ENCODE measurements at regions not wholly inside any gene's neighbourhood (a gene's known extent, or its start where the extent isn't known, plus 50 kb on each side); places are given as distances from the start of the nearest gene placed in this dataset.

DNA sequence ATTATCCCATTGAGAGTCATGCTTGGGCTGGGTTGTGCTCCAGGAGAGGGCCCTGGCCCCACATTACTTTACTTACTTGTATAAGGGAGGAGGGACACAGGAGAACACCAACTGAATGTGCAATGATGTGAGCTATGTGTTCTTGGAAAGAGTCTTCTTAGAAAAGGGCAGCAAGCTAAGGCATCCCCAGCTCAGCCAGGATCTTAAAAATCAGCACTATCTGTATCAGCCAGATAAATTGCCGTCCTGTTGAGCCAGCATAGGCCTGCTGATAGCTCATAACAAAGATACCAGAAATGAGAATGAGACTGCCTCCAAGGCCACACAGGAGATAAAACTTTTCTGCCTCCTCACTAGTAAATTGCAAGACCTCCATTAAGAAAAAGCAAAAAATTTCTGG lies 357.5 kb downstream of the CAAP1 start:
- no peak for DNase-seq (ENCODE audit: low spot score)
- TF ChIP-seq CTCF (IDR thresholded peaks at IDR 0.05; ENCODE audit: extremely low read depth, insufficient read depth, missing control alignments) = no peak
- in situ Hi-C loops (cut with MboI; ENCODE audit: low pct_unique_long_range_greater_than_20kb, low sequenced_read_pairs, unreplicated experiment) = no loop called here

DNA sequence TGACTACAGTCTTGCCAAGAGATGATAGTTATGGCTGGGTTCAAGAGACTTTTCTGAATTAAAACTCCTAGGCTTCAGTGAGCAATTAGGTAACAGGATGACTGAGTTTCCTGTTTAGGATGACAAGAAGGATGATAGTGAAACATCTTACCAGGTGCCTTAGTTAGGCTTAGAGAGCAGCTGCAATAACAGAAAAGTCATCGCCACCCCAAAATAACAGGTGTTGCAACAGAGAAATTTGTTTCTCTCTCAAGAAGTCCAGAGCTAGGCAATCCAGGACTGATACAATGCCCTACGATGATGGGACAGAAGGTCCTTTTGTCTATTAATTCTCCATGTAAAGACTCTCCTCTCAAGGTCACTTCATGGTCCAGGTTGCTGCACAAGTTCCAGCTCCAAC lies 361.8 kb downstream of the CAAP1 start:
- DNase-seq (ENCODE audit: low spot score) = no peak
- in situ Hi-C loops (cut with MboI; ENCODE audit: low pct_unique_long_range_greater_than_20kb, low sequenced_read_pairs, unreplicated experiment) = no loop called here
- TF ChIP-seq CTCF (IDR thresholded peaks at IDR 0.05; ENCODE audit: extremely low read depth, insufficient read depth, missing control alignments) = no peak

DNA sequence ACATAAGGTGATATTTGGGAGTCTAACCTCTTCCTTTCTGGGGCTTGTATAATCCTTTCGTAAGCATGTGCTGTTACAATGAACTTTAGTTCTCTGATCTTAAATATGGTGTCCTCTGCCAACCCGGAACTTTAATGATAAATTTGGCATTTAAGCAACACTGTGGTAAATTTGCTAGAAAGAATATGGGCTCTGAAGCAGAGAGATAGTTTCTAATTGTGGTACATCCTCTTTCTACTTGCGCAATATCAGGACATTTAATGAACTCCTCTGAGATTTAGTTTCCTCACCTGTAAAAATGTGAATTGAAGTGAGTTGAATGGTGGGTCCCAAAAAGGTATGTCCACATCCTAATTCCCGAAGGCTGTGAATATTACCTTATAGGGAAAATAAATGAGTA lies 364.7 kb downstream of the CAAP1 start:
- no peak for DNase-seq (ENCODE audit: low spot score)
- TF ChIP-seq CTCF (IDR thresholded peaks at IDR 0.05; ENCODE audit: extremely low read depth, insufficient read depth, missing control alignments) = no peak
- in situ Hi-C loops (cut with MboI; ENCODE audit: low pct_unique_long_range_greater_than_20kb, low sequenced_read_pairs, unreplicated experiment) = no loop called here

DNA sequence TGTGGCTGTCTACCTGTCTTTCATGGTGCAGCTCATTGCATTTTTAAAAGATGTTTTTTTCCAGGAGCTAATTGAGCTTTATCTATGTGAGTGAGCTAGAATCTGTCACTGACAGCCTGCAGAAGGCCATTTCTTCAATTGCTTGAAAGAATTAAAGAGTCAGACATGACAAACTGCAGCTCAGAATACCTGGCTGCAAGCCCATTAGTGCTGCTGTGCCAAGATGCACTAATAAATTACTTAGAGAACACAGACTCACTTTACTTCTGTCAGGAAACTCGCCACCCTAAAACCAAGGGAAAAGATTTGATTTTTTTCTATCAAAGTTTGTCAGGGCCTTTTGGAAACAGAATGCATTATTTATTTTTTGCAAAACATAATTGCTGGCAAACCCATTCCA lies 368.3 kb downstream of the CAAP1 start:
- DNase-seq (ENCODE audit: low spot score) = no peak
- in situ Hi-C loops (cut with MboI; ENCODE audit: low pct_unique_long_range_greater_than_20kb, low sequenced_read_pairs, unreplicated experiment) = no loop called here
- no peak for TF ChIP-seq CTCF (IDR thresholded peaks at IDR 0.05; ENCODE audit: extremely low read depth, insufficient read depth, missing control alignments)

DNA sequence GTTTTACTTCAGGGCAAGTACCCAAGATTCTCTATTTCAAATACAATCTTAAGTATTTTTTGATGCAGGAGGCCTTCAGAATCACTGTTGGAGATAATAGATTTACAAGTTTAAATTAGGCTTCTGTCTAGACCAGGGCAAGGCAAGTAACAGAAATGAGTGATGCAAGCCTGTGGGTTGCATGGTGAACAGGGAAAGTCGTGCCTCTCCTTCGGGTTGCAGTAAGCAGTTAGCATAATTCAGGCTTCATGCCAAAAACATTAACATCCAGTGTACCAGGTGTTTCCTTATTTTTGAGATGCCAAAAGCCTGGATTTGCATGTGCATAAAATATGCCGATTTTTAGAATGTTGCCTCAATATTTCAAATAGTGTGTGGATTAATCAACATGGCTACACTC lies 369.0 kb downstream of the CAAP1 start:
- in situ Hi-C loops (cut with MboI; ENCODE audit: low pct_unique_long_range_greater_than_20kb, low sequenced_read_pairs, unreplicated experiment) = no loop called here
- no peak for TF ChIP-seq CTCF (IDR thresholded peaks at IDR 0.05; ENCODE audit: extremely low read depth, insufficient read depth, missing control alignments)
- no peak for DNase-seq (ENCODE audit: low spot score)

DNA sequence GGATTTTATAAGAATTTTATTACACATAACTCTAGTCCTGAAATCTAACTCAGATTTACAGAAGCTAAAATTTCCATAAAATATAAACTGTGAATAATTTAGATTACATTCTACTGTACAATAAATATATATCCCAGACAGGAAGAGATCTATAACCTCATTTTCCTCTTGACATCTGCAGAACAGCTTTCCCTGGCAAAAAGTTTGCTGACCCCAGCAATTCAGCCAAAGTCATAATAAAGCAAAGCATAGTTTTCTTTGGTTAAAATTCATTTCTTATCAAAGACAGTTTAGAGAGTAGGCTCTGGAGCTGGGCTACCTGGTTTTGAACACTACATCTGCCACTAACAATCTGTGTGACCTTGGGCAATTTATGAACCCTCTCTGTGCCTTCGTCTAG lies 372.5 kb downstream of the CAAP1 start:
- no peak for TF ChIP-seq CTCF (IDR thresholded peaks at IDR 0.05; ENCODE audit: extremely low read depth, insufficient read depth, missing control alignments)
- in situ Hi-C loops (cut with MboI; ENCODE audit: low pct_unique_long_range_greater_than_20kb, low sequenced_read_pairs, unreplicated experiment) = no loop called here

DNA sequence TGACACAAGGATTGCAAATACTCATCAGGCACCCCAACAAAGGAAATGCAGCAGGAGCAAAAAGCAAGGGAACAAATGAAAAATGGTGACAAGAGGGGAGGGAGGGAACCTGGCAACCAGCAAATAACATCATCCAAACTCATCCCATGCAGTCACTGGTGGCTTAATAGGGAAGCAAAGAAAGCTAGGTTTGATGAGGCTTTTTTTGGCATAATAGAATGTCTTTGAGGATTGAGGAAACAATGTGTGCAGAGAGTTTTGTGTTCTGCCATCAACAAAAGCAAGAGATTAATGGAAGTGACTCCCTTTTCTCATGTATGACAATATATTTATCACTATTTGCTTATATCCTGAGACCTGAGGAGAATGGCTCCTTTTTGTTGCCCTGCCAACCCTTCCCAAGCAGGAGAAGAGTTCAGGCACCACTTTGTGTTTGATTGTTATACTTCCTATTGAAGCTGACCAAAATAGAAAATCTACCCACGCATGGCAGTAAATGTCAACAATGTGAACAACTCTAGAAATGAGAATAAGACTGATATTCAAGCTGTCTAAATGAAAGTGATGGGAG lies 375.7 kb downstream of the CAAP1 start:
- TF ChIP-seq CTCF (IDR thresholded peaks at IDR 0.05; ENCODE audit: extremely low read depth, insufficient read depth, missing control alignments) = no peak
- in situ Hi-C loops (cut with MboI; ENCODE audit: low pct_unique_long_range_greater_than_20kb, low sequenced_read_pairs, unreplicated experiment) = no loop called here
- no peak for DNase-seq (ENCODE audit: low spot score)

More for the DNA sequence above, 372.5 kb downstream of the CAAP1 start:
- DNase-seq (ENCODE audit: low spot score) = no peak

Data from GM13977 (cell line).